Panc1 (cell line): ENCODE measurements at regions not wholly inside any gene's neighbourhood (a gene's known extent, or its start where the extent isn't known, plus 50 kb on each side); places are given as distances from the start of the nearest gene placed in this dataset.
"Not testable (repeated sequence)": the region's sequence is repeated elsewhere in the genome, so short reads cannot be mapped to it uniquely, and the experiment has no call there.

Source experiments
- ATAC-seq: fragments of 200-7000 bp; cut with Tn5 transposase; 2 replicates; pipeline ENCODE4 v1.9.1; 2020; ENCODE audit warnings: mild to moderate bottlenecking, moderate library complexity
- BruUV-seq: library from RNA; stranded (reverse); fragments of 400-500 nt; replicated peaks from 2 replicates; lab custom pipeline; 2021; lab: Mats Ljungman, UMichigan
- CTCF ChIA-PET: fragments of 300-600 bp; sonication (Branson Sonifier 250); formaldehyde crosslinking; loops from one replicate; lab custom pipeline; 2022; ENCODE audit warnings: antibody characterized with exemption; lab: Charles Lee
- POLR2A ChIA-PET: fragments of 300-600 bp; sonication (Branson Sonifier 250); formaldehyde crosslinking; loops from one replicate; lab custom pipeline; 2022; ENCODE audit warnings: antibody characterized with exemption; lab: Charles Lee
- DNase-seq: peaks from one replicate; pipeline ENCODE4 v3.0.0-alpha.2; 2010; ENCODE audit warnings: low read depth, low spot score
- H3K27ac ChIP-seq: 2 replicates; pipeline ENCODE4 v1.5.1; 2011; ENCODE audit warnings: mild to moderate bottlenecking, low read length, inconsistent platforms
- H3K27me3 ChIP-seq: fragments of 200-500 bp; sonication (Bioruptor generic); 2 replicates; pipeline ENCODE4 v1.6.0; 2014; ENCODE audit warnings: low read length, inconsistent platforms; ENCODE audit not compliant: control insufficient read depth, insufficient read depth
- H3K36me3 ChIP-seq: fragments of 200-500 bp; sonication (Bioruptor generic); 2 replicates; pipeline ENCODE4 v1.5.1; 2014; ENCODE audit warnings: inconsistent platforms, mild to moderate bottlenecking, low read length, moderate library complexity; ENCODE audit not compliant: control insufficient read depth, insufficient read depth
- H3K4me1 ChIP-seq: 2 replicates; pipeline ENCODE4 v1.5.1; 2011; ENCODE audit warnings: inconsistent platforms, mild to moderate bottlenecking, low read length, moderate library complexity; ENCODE audit not compliant: control insufficient read depth, insufficient read depth
- H3K4me3 ChIP-seq, 2 experiments: 2 replicates each; pipeline ENCODE4 v1.5.1; 2011 to 2012; ENCODE audit warnings: low read depth in 2 of 2, low read length in 2 of 2, mild to moderate bottlenecking in 2 of 2, inconsistent platforms in 1 of 2, moderate library complexity in 1 of 2
- H3K9me3 ChIP-seq: fragments of 200-500 bp; sonication (Bioruptor generic); 2 replicates; pipeline ENCODE4 v1.5.1; 2014; ENCODE audit warnings: low read depth, mild to moderate bottlenecking, inconsistent platforms, low read length, moderate library complexity; ENCODE audit not compliant: control insufficient read depth, insufficient read depth
- POLR2AphosphoS5 ChIP-seq: IDR thresholded peaks from 2 replicates; pipeline ENCODE4 v1.6.1; 2012; ENCODE audit warnings: mild to moderate bottlenecking, low read depth, low read length, moderate library complexity
- SIN3A ChIP-seq: IDR thresholded peaks from 2 replicates; pipeline ENCODE4 v1.6.1; 2012; ENCODE audit warnings: low read depth, mild to moderate bottlenecking, low read length, moderate library complexity, borderline replicate concordance; ENCODE audit not compliant: insufficient read depth
- TCF7L2 ChIP-seq: IDR thresholded peaks from 2 replicates; pipeline ENCODE4 v1.6.1; 2011; ENCODE audit warnings: mild to moderate bottlenecking, low read depth, low read length, inconsistent platforms
- in situ Hi-C: cut with HindIII; loops from 2 replicates; pipeline ENCODE4 v1.10.0; 2016; ENCODE audit warnings: low sequenced_read_pairs, low pct_unique_long_range_greater_than_20kb
- intact Hi-C: fragments of 100-400 bp; cut with micrococcal nuclease; formaldehyde crosslinking; loops from one replicate; pipeline ENCODE4 v1.10.0; 2022; ENCODE audit not compliant: unreplicated experiment
- TF ChIP-seq, protein P1 (sequence below), 2 experiments: IDR thresholded peaks; 2 replicates each; pipeline ENCODE4 v1.6.1; 2011 to 2012; ENCODE audit warnings: low read depth in 2 of 2, control low read depth in 1 of 2, low read length in 1 of 2, mild to moderate bottlenecking in 1 of 2, moderate library complexity in 1 of 2; ENCODE audit not compliant: insufficient read depth in 1 of 2
- TF ChIP-seq, protein P2 (sequence below): fragments of 450-650 bp; IDR thresholded peaks from 2 replicates; pipeline ENCODE4 v1.5.1; 2017; ENCODE audit warnings: mild to moderate bottlenecking

DNA sequence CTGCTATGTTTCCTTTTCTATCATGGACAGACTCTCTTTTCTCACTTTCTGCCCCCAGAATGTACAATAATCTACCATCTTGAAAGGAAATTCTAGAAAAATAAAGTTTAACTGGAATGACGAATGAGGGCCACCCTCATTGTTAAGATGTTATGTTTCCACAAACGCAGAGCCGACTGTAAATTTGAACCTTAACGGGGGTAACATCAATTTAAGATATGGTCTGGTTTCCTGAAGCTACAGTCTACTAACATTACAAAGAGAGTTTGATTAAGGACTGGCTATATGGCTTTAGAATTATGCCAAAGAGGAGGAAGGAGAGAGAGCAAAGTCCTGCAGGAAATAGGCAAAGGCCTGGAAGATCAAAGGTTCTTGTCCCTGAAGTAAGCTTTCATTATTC lies 227.2 kb downstream of the USP46 start:
- BruUV-seq, result no TSS peak
- TF ChIP-seq, protein P1, sequence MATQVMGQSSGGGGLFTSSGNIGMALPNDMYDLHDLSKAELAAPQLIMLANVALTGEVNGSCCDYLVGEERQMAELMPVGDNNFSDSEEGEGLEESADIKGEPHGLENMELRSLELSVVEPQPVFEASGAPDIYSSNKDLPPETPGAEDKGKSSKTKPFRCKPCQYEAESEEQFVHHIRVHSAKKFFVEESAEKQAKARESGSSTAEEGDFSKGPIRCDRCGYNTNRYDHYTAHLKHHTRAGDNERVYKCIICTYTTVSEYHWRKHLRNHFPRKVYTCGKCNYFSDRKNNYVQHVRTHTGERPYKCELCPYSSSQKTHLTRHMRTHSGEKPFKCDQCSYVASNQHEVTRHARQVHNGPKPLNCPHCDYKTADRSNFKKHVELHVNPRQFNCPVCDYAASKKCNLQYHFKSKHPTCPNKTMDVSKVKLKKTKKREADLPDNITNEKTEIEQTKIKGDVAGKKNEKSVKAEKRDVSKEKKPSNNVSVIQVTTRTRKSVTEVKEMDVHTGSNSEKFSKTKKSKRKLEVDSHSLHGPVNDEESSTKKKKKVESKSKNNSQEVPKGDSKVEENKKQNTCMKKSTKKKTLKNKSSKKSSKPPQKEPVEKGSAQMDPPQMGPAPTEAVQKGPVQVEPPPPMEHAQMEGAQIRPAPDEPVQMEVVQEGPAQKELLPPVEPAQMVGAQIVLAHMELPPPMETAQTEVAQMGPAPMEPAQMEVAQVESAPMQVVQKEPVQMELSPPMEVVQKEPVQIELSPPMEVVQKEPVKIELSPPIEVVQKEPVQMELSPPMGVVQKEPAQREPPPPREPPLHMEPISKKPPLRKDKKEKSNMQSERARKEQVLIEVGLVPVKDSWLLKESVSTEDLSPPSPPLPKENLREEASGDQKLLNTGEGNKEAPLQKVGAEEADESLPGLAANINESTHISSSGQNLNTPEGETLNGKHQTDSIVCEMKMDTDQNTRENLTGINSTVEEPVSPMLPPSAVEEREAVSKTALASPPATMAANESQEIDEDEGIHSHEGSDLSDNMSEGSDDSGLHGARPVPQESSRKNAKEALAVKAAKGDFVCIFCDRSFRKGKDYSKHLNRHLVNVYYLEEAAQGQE (IDR thresholded peaks at IDR 0.05; ENCODE audit: insufficient read depth in 1 of 2, low read depth in 2 of 2, low read length in 1 of 2), result no peak
- no peak for TF ChIP-seq SIN3A
- TF ChIP-seq, protein P2, sequence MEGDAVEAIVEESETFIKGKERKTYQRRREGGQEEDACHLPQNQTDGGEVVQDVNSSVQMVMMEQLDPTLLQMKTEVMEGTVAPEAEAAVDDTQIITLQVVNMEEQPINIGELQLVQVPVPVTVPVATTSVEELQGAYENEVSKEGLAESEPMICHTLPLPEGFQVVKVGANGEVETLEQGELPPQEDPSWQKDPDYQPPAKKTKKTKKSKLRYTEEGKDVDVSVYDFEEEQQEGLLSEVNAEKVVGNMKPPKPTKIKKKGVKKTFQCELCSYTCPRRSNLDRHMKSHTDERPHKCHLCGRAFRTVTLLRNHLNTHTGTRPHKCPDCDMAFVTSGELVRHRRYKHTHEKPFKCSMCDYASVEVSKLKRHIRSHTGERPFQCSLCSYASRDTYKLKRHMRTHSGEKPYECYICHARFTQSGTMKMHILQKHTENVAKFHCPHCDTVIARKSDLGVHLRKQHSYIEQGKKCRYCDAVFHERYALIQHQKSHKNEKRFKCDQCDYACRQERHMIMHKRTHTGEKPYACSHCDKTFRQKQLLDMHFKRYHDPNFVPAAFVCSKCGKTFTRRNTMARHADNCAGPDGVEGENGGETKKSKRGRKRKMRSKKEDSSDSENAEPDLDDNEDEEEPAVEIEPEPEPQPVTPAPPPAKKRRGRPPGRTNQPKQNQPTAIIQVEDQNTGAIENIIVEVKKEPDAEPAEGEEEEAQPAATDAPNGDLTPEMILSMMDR, result no peak
- no peak for TF ChIP-seq POLR2AphosphoS5
- no peak for TF ChIP-seq TCF7L2
- Histone ChIP-seq H3K9me3 (no peaks in the 10 kb centered on the region), H3K4me1 (no peaks in the 10 kb centered on the region), H3K27ac (no peak overlapping the region), H3K27me3 (no peaks in the 10 kb centered on the region), H3K4me3 (no peak overlapping the region), H3K36me3 (no peaks in the 10 kb centered on the region)
- ATAC-seq (no peak), DNase-seq (no peak)
- intact Hi-C loops, result no loop called here
- POLR2A ChIA-PET, result no interaction called here
- CTCF ChIA-PET, result no interaction called here
- in situ Hi-C loops, result no loop called here

DNA sequence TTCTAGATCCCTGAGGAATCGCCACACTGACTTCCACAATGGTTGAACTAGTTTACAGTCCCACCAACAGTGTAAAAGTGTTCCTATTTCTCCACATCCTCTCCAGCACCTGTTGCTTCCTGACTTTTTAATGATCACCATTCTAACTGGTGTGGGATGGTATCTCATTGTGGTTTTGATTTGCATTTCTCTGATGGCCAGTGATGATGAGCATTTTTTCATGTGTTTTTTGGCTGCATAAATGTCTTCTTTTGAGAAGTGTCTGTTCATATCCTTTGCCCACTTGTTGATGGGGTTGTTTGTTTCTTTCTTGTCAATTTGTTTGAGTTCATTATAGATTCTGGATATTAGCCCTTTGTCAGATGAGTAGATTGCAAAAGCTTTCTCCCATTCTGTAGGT lies 216.6 kb downstream of the USP46 start:
- ATAC-seq, BruUV-seq, intact Hi-C loops, H3K4me3 ChIP-seq, POLR2A ChIA-PET, CTCF ChIA-PET, H3K27ac ChIP-seq, in situ Hi-C loops, H3K27me3 ChIP-seq, H3K36me3 ChIP-seq, H3K9me3 ChIP-seq, H3K4me1 ChIP-seq, DNase-seq: not testable (repeated sequence)

DNA sequence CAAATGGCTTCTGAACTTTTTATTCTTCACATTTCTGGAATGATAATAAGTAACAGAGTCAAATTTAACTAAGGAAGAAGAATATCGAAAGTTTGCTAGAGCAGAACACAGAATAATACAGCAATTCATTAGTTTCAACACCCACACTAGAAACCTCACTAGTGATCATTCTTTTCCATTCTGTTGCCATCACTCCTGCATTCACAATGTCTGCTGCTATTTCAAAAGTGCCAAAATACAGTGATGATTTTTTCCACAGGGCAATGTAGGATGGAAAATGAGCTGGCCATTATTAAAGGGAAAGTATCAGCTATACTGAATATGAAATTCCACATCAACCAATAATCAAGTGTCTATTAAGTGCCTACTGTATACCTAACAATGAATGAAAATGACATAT lies 186.7 kb downstream of the USP46 start:
- Histone ChIP-seq H3K4me1 (no peaks in the 10 kb centered on the region), H3K36me3 (no peaks in the 10 kb centered on the region), H3K9me3 (no peaks in the 10 kb centered on the region), H3K4me3 (no peak overlapping the region), H3K27ac (no peak overlapping the region), H3K27me3 (peaks cover 6% of the 10 kb centered on the region)
- ChIA-PET POLR2A (no interaction called here), CTCF (no interaction called here)
- ATAC-seq (no peak), DNase-seq (no peak)
- TF ChIP-seq POLR2AphosphoS5 (no peak), TCF7L2 (no peak), SIN3A (no peak)
- TF ChIP-seq, protein P2, result no peak
- TF ChIP-seq, protein P1 (IDR thresholded peaks at IDR 0.05; ENCODE audit: insufficient read depth in 1 of 2, low read depth in 2 of 2, low read length in 1 of 2), result no peak
- in situ Hi-C loops, result no loop called here
- no TSS peak for BruUV-seq
- intact Hi-C loops, result no loop called here
